ENCODE measurements at regions not wholly inside any gene's neighbourhood (a gene's known extent, or its start where the extent isn't known, plus 50 kb on each side); places are given as distances from the start of the nearest gene placed in this dataset.

- Histone ChIP-seq H3K4me3 (no peak overlapping the region), H3K27me3 (no peaks in the 10 kb centered on the region), H3K36me3 (no peaks in the 10 kb centered on the region), H3K9me3 (peaks cover 0 to 2% of the 10 kb centered on the region in 2 donors), H3K4me1 (peaks cover 0 to 6% of the 10 kb centered on the region in 2 donors), H3K27ac (no peak overlapping the region)
- no peak for ATAC-seq
- no peak for TF ChIP-seq CTCF (IDR thresholded peaks at IDR 0.05)
- intact Hi-C loops (cut with DNase I): no loop called here
- no peak for DNase-seq
These were observed 155.9 kb upstream of the NUDT4 start for GRCh38 chr12:93221841-93222240.

GRCh38 chr12:93223440-93224426, 154.0 kb upstream of the NUDT4 start:
- ATAC-seq: peak; percentile 64
- DNase-seq: peak in 2 of 4 donors; percentile 38 to 42
- H3K27ac ChIP-seq: no peak overlapping the region

GRCh38 chr12:93225094-93225493, 152.6 kb upstream of the NUDT4 start:
- Histone ChIP-seq H3K27me3 (no peaks in the 10 kb centered on the region), H3K36me3 (no peaks in the 10 kb centered on the region), H3K4me3 (no peak overlapping the region), H3K9me3 (peaks cover 0 to 2% of the 10 kb centered on the region in 2 donors), H3K27ac (no peak overlapping the region), H3K4me1 (peaks cover 0 to 6% of the 10 kb centered on the region in 2 donors)
- TF ChIP-seq CTCF (IDR thresholded peaks at IDR 0.05): no peak
- intact Hi-C loops (cut with DNase I): no loop called here
- ATAC-seq (no peak), DNase-seq (no peak)

More at GRCh38 chr12:93223440-93224426, 154.0 kb upstream of the NUDT4 start:
- no peaks in the 10 kb centered on the region for H3K27me3 ChIP-seq
- intact Hi-C loops (cut with DNase I): no loop called here
- H3K4me1 ChIP-seq: peaks cover 0 to 6% of the 10 kb centered on the region in 2 donors
- H3K4me3 ChIP-seq: no peak overlapping the region
- TF ChIP-seq CTCF (IDR thresholded peaks at IDR 0.05): no peak
- no peaks in the 10 kb centered on the region for H3K36me3 ChIP-seq
- peaks cover 0 to 2% of the 10 kb centered on the region in 2 donors for H3K9me3 ChIP-seq

- no peak for DNase-seq
- intact Hi-C loops (cut with DNase I): no loop called here
- no peak for TF ChIP-seq CTCF (IDR thresholded peaks at IDR 0.05)
- Histone ChIP-seq H3K9me3 (peaks cover 0 to 2% of the 10 kb centered on the region in 2 donors), H3K4me1 (peaks cover 0 to 6% of the 10 kb centered on the region in 2 donors), H3K27me3 (no peaks in the 10 kb centered on the region), H3K36me3 (no peaks in the 10 kb centered on the region), H3K4me3 (no peak overlapping the region), H3K27ac (no peak overlapping the region)
- no peak for ATAC-seq
These were observed 151.4 kb upstream of the NUDT4 start for GRCh38 chr12:93226361-93226760.

- ATAC-seq (peak; percentile 30), DNase-seq (no peak)
- H3K9me3 ChIP-seq: no peaks in the 10 kb centered on the region
- intact Hi-C loops (cut with DNase I): no loop called here
- H3K4me1 ChIP-seq: no peaks in the 10 kb centered on the region
- H3K36me3 ChIP-seq: no peaks in the 10 kb centered on the region
- no peaks in the 10 kb centered on the region for H3K27me3 ChIP-seq
- no peak for TF ChIP-seq CTCF (IDR thresholded peaks at IDR 0.05)
- no peak overlapping the region for H3K27ac ChIP-seq
- H3K4me3 ChIP-seq: no peak overlapping the region
These were observed 148.0 kb upstream of the NUDT4 start for GRCh38 chr12:93229494-93230325.

Measured in left lung (tissue), 4 donors.